AML-193 (cell line): ENCODE measurements at regions not wholly inside any gene's neighbourhood (a gene's known extent, or its start where the extent isn't known, plus 50 kb on each side); places are given as distances from the start of the nearest gene placed in this dataset.

Experiments
- DNase-seq, 2 experiments: peaks; one replicate each; lab custom pipeline; 2025; lab: John Stamatoyannopoulos, UW

DNA sequence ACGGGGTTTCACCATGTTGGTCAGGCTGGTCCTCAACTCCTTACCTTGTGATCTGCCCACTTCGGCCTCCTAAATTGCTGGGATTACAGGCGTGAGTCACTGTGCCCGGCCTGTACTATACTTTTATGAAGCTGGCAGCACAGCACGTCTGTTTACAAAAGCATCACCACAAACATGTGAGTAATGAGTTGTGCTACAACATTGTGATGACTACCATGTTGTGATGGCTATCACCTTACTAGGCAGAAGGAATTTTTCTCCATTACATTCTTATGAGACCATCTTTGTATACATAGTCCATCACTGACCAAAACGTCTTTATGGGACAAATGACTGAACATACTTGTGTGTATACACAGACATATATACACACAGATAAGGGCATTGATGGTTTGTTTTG, 1019.0 kb downstream of the CDH18 start:
- no peak for DNase-seq

GRCh38 chr5:18970000-18970399, 1018.0 kb downstream of the CDH18 start:
- DNase-seq = no peak

- no peak for DNase-seq
Observed at GRCh38 chr5:18972177-18972576, 1015.8 kb downstream of the CDH18 start.

GRCh38 chr5:18975624-18976023, 1012.4 kb downstream of the CDH18 start:
- DNase-seq = no peak

GRCh38 chr5:18977880-18978279, 1010.1 kb downstream of the CDH18 start:
- DNase-seq = no peak

DNA sequence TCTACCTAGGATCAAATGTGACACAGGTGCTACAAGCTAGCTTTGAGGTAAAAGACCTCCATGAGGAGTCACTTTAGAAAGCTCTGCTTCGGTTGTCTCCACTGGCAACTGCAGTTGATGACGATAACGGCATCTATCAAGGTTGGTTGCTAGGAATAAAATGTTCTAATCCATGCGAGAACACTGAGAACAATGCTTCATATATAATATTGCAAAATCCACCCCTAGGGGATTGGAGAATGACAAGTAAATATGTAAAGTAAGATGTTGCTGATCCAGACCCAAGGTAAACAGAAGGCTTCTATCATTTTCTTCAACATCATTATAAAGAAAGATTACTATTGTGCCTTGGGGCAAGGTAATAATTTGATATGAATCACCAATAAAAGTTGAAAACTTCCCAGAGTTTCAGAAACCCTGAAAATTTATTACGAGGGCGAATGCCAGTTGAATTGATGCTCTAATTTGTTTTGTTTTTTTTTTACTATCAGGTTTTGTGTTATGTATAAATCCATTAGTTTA, 1003.4 kb downstream of the CDH18 start:
- no peak for DNase-seq

- no peak for DNase-seq
Observed at GRCh38 chr5:18985171-18985758, 1002.7 kb downstream of the CDH18 start.

GRCh38 chr5:18987101-18987500, 1000.9 kb downstream of the CDH18 start:
- DNase-seq = no peak

- no peak for DNase-seq
Observed at GRCh38 chr5:18990852-18991251, 997.1 kb downstream of the CDH18 start.

DNA sequence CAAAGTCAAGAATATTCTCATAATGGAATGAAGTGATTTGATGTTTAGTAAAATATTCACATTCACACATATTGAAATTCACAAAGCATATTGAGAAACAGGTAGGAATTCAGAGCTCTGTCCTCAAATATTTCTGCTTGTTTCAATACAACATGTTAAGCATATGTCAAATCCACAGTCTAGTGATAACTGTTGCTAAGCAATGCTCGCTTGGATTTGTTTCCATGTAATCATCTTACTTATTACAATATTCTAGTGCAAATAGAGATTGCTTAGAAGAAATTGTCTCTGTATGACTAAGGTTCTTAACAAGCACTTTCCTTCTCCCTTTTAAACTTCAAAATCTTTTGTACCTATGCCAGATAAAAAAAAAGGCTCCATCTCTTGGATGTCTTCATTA, 995.7 kb downstream of the CDH18 start:
- no peak for DNase-seq

- DNase-seq = no peak
Observed at GRCh38 chr5:18999478-18999877, 988.5 kb downstream of the CDH18 start.

DNA sequence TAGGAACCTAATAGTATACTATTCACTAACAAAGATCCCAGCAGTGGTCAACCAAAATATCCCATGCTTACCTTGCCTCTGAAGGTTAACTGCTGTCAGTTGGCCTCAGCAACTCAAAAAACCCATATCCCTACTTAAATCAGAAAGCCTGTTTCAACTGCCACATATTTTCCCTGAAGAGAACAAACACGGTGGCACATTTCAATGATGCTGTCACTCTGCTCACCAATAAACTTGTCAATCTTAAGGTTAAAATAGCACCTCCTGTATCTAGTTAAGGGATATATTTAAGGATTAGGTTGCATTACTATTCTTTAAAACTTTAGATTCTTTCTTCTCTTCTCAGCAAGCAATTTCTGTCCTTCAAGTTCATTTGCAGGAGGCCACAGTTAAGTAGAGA, 986.9 kb downstream of the CDH18 start:
- no peak for DNase-seq

GRCh38 chr5:19001539-19001938, 986.5 kb downstream of the CDH18 start:
- DNase-seq = no peak

GRCh38 chr5:19002111-19002510, 985.9 kb downstream of the CDH18 start:
- DNase-seq = no peak

- no peak for DNase-seq
Observed at GRCh38 chr5:19018822-19019221, 969.2 kb downstream of the CDH18 start.

- no peak for DNase-seq
Observed at GRCh38 chr5:19031491-19031890, 956.5 kb downstream of the CDH18 start.

DNA sequence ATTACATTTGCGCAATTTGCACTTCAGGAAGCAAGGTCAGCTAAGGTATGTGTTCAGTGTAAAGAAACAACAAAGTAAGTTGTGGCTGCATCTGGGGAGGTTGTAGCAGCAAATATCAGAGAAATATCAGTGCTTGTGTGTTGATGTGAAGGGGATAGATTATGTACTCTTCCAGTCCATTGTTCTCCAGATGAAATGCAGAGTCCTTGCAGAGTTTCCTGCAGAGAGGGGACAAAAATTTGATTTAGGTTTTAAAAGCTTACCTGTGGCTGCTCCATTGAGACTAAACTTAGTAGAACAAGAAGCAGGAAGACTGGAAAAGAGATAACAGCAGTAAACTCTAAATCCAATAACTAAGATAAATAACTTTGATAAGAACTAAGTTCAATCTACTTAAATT, 952.2 kb downstream of the CDH18 start:
- DNase-seq = no peak

GRCh38 chr5:19042106-19042505, 945.9 kb downstream of the CDH18 start:
- DNase-seq = no peak

GRCh38 chr5:19044311-19044710, 943.7 kb downstream of the CDH18 start:
- DNase-seq = no peak

- no peak for DNase-seq
Observed at GRCh38 chr5:19044931-19045695, 942.9 kb downstream of the CDH18 start.

DNA sequence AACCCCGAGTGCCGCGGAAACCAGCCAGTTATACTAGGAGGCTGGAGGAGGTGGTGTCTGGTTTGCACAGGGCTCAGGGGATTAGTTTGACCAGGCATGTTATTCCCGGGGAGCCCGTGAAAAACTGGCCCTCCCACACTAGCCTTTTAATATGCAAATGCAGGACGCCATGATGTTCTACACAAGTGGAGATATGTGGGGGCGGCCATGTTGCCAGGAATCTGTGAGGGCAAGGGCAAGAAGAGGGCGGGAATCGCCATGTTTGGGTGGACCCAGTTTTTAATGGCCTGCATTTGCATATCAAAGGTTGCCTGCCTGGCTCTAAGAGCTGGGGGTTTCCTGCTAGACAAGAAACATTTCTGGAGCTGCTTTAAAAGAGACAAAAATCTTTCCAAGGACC, 940.7 kb downstream of the CDH18 start:
- DNase-seq = no peak

DNA sequence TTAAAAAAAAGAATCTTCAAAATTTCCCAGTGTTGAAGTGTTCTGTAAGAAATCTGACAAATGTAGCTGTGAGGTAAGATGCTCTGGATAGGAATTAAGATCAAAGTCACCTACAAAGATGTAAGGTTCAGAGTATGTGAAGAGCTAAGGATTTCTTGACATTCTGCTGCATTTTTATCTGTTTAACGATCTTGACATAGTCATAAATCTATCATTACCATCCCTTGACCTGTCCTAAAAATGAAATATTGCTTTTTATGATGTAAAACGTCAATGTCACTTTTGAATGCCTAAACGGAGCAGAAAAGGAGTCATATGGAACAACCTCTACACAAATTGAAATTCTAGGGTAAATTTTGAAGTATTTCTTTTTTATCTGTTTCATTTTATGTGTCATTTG, 939.3 kb downstream of the CDH18 start:
- no peak for DNase-seq

DNA sequence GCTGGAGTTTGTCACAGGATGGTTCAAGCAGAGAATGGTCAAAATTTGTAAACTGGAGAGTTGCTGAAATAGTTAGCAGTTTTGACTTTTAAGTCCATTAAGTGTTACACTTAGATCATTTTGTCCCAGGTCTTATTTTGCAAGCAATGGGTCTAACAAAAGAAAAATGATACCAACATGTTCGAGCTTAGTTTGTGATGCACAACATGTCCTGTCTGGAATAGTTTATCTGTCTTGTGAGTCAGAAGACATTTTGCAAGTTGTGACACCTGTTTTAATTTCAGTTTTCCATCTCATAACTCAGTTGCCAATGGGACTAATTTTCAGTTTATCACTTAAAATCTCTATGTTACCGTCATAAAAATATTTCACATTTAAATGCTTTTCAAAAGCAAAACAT, 929.8 kb downstream of the CDH18 start:
- DNase-seq = no peak

- DNase-seq = no peak
Observed at GRCh38 chr5:19064094-19064493, 923.9 kb downstream of the CDH18 start.
